ENCODE measurements at regions not wholly inside any gene's neighbourhood (a gene's known extent, or its start where the extent isn't known, plus 50 kb on each side); places are given as distances from the start of the nearest gene placed in this dataset.

GRCh38 chr10:62559481-62560200 is 185.5 kb downstream of the ZNF365 start:
- TF ChIP-seq CTCF (IDR thresholded peaks at IDR 0.05; ENCODE audit: insufficient read depth, low read length) = no peak
- peak; percentile 75 for DNase-seq (ENCODE audit: low read depth)
- H3K4me3 ChIP-seq (ENCODE audit: low read depth, low read length) = no peak overlapping the region

GRCh38 chr10:62560201-62560819 is 186.1 kb downstream of the ZNF365 start:
- TF ChIP-seq CTCF (IDR thresholded peaks at IDR 0.05; ENCODE audit: insufficient read depth, low read length) = no peak
- no peak overlapping the region for H3K4me3 ChIP-seq (ENCODE audit: low read depth, low read length)
- DNase-seq (ENCODE audit: low read depth) = peak; percentile 96

- H3K4me3 ChIP-seq (ENCODE audit: low read depth, low read length) = no peak overlapping the region
- no peak for TF ChIP-seq CTCF (IDR thresholded peaks at IDR 0.05; ENCODE audit: insufficient read depth, low read length)
- no peak for DNase-seq (ENCODE audit: low read depth)
These were observed 187.0 kb downstream of the ZNF365 start for GRCh38 chr10:62561151-62561550.

- no peak overlapping the region for H3K4me3 ChIP-seq (ENCODE audit: low read depth, low read length)
- no peak for DNase-seq (ENCODE audit: low read depth)
- no peak for TF ChIP-seq CTCF (IDR thresholded peaks at IDR 0.05; ENCODE audit: insufficient read depth, low read length)
These were observed 187.9 kb downstream of the ZNF365 start for GRCh38 chr10:62562101-62562500.

GRCh38 chr10:62562795-62563194 is 188.6 kb downstream of the ZNF365 start:
- no peak for TF ChIP-seq CTCF (IDR thresholded peaks at IDR 0.05; ENCODE audit: insufficient read depth, low read length)

GRCh38 chr10:62573929-62574328 is 199.8 kb downstream of the ZNF365 start:
- DNase-seq (ENCODE audit: low read depth) = no peak

More at GRCh38 chr10:62562795-62563194, 188.6 kb downstream of the ZNF365 start:
- no peak for DNase-seq (ENCODE audit: low read depth)
- H3K4me3 ChIP-seq (ENCODE audit: low read depth, low read length) = no peak overlapping the region

More at GRCh38 chr10:62573929-62574328, 199.8 kb downstream of the ZNF365 start:
- H3K4me3 ChIP-seq (ENCODE audit: low read depth, low read length) = no peak overlapping the region
- no peak for TF ChIP-seq CTCF (IDR thresholded peaks at IDR 0.05; ENCODE audit: insufficient read depth, low read length)
